ENCODE measurements at regions not wholly inside any gene's neighbourhood (a gene's known extent, or its start where the extent isn't known, plus 50 kb on each side); places are given as distances from the start of the nearest gene placed in this dataset.

- TF ChIP-seq CTCF (IDR thresholded peaks at IDR 0.05), result no peak
- TF ChIP-seq POLR2A (IDR thresholded peaks at IDR 0.05), result no peak
- no peak for TF ChIP-seq EP300 (IDR thresholded peaks at IDR 0.05)
Measured at GRCh38 chr2:19717446-19717845, 184.3 kb downstream of the TTC32 start.
